ENCODE measurements at regions not wholly inside any gene's neighbourhood (a gene's known extent, or its start where the extent isn't known, plus 50 kb on each side); places are given as distances from the start of the nearest gene placed in this dataset.

DNA sequence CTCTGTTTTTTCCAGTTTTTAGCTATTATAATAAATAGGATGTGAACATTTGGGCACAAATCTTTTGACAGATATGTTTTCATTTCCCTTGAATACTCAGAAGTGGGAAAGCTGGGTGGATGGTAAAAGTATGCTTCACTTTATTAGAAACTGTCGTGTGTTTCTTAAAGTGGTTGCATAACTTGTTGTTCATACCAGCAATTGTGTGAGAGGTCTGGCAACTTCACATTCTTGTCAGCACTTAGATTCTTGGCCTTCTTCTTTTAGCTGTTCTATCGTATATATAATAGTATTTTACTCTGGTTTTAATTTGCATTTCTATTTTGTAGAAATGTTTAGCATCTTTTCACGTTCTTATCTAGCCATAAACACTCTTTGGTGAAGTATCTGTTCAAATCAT lies 894.4 kb downstream of the KCNMA1 start:
- TF ChIP-seq CTCF (IDR thresholded peaks at IDR 0.05) (no peak), POLR2A (IDR thresholded peaks at IDR 0.05) (no peak)

Measured in vagina (tissue), 2 donors.